ENCODE measurements at regions not wholly inside any gene's neighbourhood (a gene's known extent, or its start where the extent isn't known, plus 50 kb on each side); places are given as distances from the start of the nearest gene placed in this dataset.

GRCh38 chr4:148692242-148692641 lies 250.0 kb upstream of the NR3C2 start:
- TF ChIP-seq POLR2A (IDR thresholded peaks at IDR 0.05), result no peak
- TF ChIP-seq, protein P1, sequence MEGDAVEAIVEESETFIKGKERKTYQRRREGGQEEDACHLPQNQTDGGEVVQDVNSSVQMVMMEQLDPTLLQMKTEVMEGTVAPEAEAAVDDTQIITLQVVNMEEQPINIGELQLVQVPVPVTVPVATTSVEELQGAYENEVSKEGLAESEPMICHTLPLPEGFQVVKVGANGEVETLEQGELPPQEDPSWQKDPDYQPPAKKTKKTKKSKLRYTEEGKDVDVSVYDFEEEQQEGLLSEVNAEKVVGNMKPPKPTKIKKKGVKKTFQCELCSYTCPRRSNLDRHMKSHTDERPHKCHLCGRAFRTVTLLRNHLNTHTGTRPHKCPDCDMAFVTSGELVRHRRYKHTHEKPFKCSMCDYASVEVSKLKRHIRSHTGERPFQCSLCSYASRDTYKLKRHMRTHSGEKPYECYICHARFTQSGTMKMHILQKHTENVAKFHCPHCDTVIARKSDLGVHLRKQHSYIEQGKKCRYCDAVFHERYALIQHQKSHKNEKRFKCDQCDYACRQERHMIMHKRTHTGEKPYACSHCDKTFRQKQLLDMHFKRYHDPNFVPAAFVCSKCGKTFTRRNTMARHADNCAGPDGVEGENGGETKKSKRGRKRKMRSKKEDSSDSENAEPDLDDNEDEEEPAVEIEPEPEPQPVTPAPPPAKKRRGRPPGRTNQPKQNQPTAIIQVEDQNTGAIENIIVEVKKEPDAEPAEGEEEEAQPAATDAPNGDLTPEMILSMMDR (IDR thresholded peaks at IDR 0.05), result no peak
